ENCODE measurements at regions not wholly inside any gene's neighbourhood (a gene's known extent, or its start where the extent isn't known, plus 50 kb on each side); places are given as distances from the start of the nearest gene placed in this dataset.
A peak's percentile ranks its signal among the peaks of the same experiment; 100 is the strongest.

GRCh38 chr12:116425256-116426193 is 133.7 kb upstream of the MAP1LC3B2 start:
- intact Hi-C loops (cut with DNase I) = no loop called here
- DNase-seq (ENCODE audit: low spot score) = no peak

GRCh38 chr12:116426391-116427136 is 132.6 kb upstream of the MAP1LC3B2 start:
- intact Hi-C loops (cut with DNase I) = no loop called here
- DNase-seq (ENCODE audit: low spot score) = no peak

GRCh38 chr12:116427200-116427930 is 131.8 kb upstream of the MAP1LC3B2 start:
- intact Hi-C loops (cut with DNase I) = no loop called here
- DNase-seq (ENCODE audit: low spot score) = no peak

- intact Hi-C loops (cut with DNase I) = no loop called here
- DNase-seq (ENCODE audit: low spot score) = no peak
Observed at GRCh38 chr12:116429826-116430360, 129.3 kb upstream of the MAP1LC3B2 start.

GRCh38 chr12:116430911-116431565 is 128.1 kb upstream of the MAP1LC3B2 start:
- DNase-seq (ENCODE audit: low spot score) = no peak
- intact Hi-C loops (cut with DNase I) = no loop called here

GRCh38 chr12:116431677-116432300 is 127.4 kb upstream of the MAP1LC3B2 start:
- intact Hi-C loops (cut with DNase I) = no loop called here
- no peak for DNase-seq (ENCODE audit: low spot score)

GRCh38 chr12:116432314-116432750 is 126.8 kb upstream of the MAP1LC3B2 start:
- no peak for DNase-seq (ENCODE audit: low spot score)
- intact Hi-C loops (cut with DNase I) = no loop called here

- intact Hi-C loops (cut with DNase I) = no loop called here
Observed at GRCh38 chr12:116433249-116433648, 125.9 kb upstream of the MAP1LC3B2 start.

GRCh38 chr12:116434155-116435011 is 124.8 kb upstream of the MAP1LC3B2 start:
- intact Hi-C loops (cut with DNase I) = no loop called here
- DNase-seq (ENCODE audit: low spot score) = peak; percentile 88

More at GRCh38 chr12:116433249-116433648, 125.9 kb upstream of the MAP1LC3B2 start:
- no peak for DNase-seq (ENCODE audit: low spot score)

GRCh38 chr12:116435984-116436383 is 123.2 kb upstream of the MAP1LC3B2 start:
- intact Hi-C loops (cut with DNase I) = no loop called here

GRCh38 chr12:116436561-116437249 is 122.5 kb upstream of the MAP1LC3B2 start:
- intact Hi-C loops (cut with DNase I) = no loop called here
- DNase-seq (ENCODE audit: low spot score) = no peak

More at GRCh38 chr12:116435984-116436383, 123.2 kb upstream of the MAP1LC3B2 start:
- DNase-seq (ENCODE audit: low spot score) = no peak

GRCh38 chr12:116441292-116441691 is 117.9 kb upstream of the MAP1LC3B2 start:
- DNase-seq (ENCODE audit: low spot score) = no peak
- intact Hi-C loops (cut with DNase I) = no loop called here

- DNase-seq (ENCODE audit: low spot score) = no peak
- intact Hi-C loops (cut with DNase I) = no loop called here
Observed at GRCh38 chr12:116442304-116442703, 116.9 kb upstream of the MAP1LC3B2 start.

GRCh38 chr12:116442946-116443345 is 116.2 kb upstream of the MAP1LC3B2 start:
- DNase-seq (ENCODE audit: low spot score) = no peak
- intact Hi-C loops (cut with DNase I) = no loop called here

GRCh38 chr12:116443821-116444589 is 115.2 kb upstream of the MAP1LC3B2 start:
- intact Hi-C loops (cut with DNase I) = no loop called here
- DNase-seq (ENCODE audit: low spot score) = no peak

GRCh38 chr12:116444590-116444943 is 114.6 kb upstream of the MAP1LC3B2 start:
- intact Hi-C loops (cut with DNase I) = no loop called here
- no peak for DNase-seq (ENCODE audit: low spot score)
